NB4 (cell line): ENCODE measurements at regions not wholly inside any gene's neighbourhood (a gene's known extent, or its start where the extent isn't known, plus 50 kb on each side); places are given as distances from the start of the nearest gene placed in this dataset.

ENCODE experiments used
- CTCF ChIP-seq: IDR thresholded peaks from one replicate; pipeline ENCODE4 v1.5.1; 2012; ENCODE audit warnings: low read depth, low read length
- MAX ChIP-seq: IDR thresholded peaks from 2 replicates; pipeline ENCODE4 v1.6.1; 2011; ENCODE audit warnings: low read depth, low read length
- POLR2A ChIP-seq: IDR thresholded peaks from 2 replicates; pipeline ENCODE4 v1.6.1; 2011; ENCODE audit warnings: mild to moderate bottlenecking; ENCODE audit not compliant: insufficient read length; ENCODE audit errors: extremely low read depth

DNA sequence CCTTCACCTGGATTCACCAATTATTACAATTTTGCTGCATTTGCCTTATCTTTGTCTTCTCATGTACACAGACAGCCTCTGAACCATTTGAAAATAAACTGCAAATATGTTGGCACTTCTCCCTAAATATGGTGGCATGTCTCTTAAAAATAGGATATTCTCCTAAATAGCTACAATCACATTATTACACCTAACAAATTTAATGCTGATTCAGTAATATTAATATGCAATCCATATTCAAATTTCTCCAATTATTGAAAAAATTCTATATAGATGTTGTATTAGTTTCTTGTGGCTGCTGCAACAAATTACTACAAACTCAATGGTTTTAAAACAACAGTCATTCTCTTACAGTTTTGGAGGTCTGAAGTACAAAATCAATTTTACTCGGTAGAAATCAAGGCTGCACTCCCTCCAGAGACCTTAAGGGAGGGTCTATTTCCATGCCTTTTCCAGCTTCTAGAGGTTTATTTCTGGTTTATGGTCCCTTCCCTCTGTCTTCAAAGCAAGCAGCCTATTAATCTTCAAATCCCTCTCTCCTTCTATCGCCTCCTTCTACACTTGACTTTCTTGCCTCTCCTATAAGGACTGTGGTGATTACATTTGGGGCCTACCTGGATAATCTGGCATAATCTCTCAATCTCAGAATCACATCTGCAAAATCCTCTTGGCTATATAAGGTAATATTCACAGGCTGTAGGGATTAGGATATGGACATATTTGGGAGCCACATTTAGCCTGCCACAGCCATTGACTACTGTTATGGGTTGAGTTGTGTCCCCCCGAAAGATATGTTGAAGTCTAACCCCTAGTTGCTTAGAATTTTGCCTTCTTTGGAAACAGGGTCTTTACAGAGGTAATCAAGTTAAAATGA, 52.5 kb upstream of the BOLA1 start:
- TF ChIP-seq CTCF = no peak
- TF ChIP-seq POLR2A = no peak
- TF ChIP-seq MAX = no peak
